GM21576 (cell line): ENCODE measurements at regions not wholly inside any gene's neighbourhood (a gene's known extent, or its start where the extent isn't known, plus 50 kb on each side); places are given as distances from the start of the nearest gene placed in this dataset.
"Not testable (repeated sequence)": the region's sequence is repeated elsewhere in the genome, so short reads cannot be mapped to it uniquely, and the experiment has no call there.

Experiments used
- ATAC-seq: cut with Tn5 transposase; IDR thresholded peaks from one replicate; pipeline ENCODE4 v1.9.1; 2021; ENCODE audit warnings: mild to moderate bottlenecking, moderate library complexity; ENCODE audit not compliant: unreplicated experiment

- no peak for ATAC-seq
Observed at GRCh38 chrX:94329182-94329581, 655.2 kb downstream of the FAM133A start.

GRCh38 chrX:94341730-94342129 lies 667.7 kb downstream of the FAM133A start:
- not testable (repeated sequence) for ATAC-seq

GRCh38 chrX:94361241-94361640 lies 687.2 kb downstream of the FAM133A start:
- ATAC-seq, result no peak

- ATAC-seq, result no peak
Observed at GRCh38 chrX:94365736-94366135, 691.7 kb downstream of the FAM133A start.

- ATAC-seq, result no peak
Observed at GRCh38 chrX:94366616-94367015, 692.6 kb downstream of the FAM133A start.

- ATAC-seq, result no peak
Observed at GRCh38 chrX:94389044-94389443, 715.0 kb downstream of the FAM133A start.

- peak; percentile 92 for ATAC-seq
Observed at GRCh38 chrX:94400488-94400887, 726.5 kb downstream of the FAM133A start.

- no peak for ATAC-seq
Observed at GRCh38 chrX:94401426-94401825, 727.4 kb downstream of the FAM133A start.

GRCh38 chrX:94414746-94415145 lies 740.7 kb downstream of the FAM133A start:
- no peak for ATAC-seq

GRCh38 chrX:94418065-94418464 lies 744.1 kb downstream of the FAM133A start:
- no peak for ATAC-seq

- ATAC-seq, result no peak
Observed at GRCh38 chrX:94424456-94424855, 750.5 kb downstream of the FAM133A start.

GRCh38 chrX:94430091-94430490 lies 756.1 kb downstream of the FAM133A start:
- ATAC-seq, result no peak

GRCh38 chrX:94435799-94436198 lies 761.8 kb downstream of the FAM133A start:
- no peak for ATAC-seq

- no peak for ATAC-seq
Observed at GRCh38 chrX:94454159-94454558, 780.2 kb downstream of the FAM133A start.

- no peak for ATAC-seq
Observed at GRCh38 chrX:94454606-94455005, 780.6 kb downstream of the FAM133A start.

- ATAC-seq, result no peak
Observed at GRCh38 chrX:94455782-94456181, 781.8 kb downstream of the FAM133A start.

- no peak for ATAC-seq
Observed at GRCh38 chrX:94492541-94492940, 818.5 kb downstream of the FAM133A start.

GRCh38 chrX:94493405-94493804 lies 819.4 kb downstream of the FAM133A start:
- no peak for ATAC-seq

GRCh38 chrX:94511564-94511963 lies 837.6 kb downstream of the FAM133A start:
- no peak for ATAC-seq

- no peak for ATAC-seq
Observed at GRCh38 chrX:94515009-94515408, 841.0 kb downstream of the FAM133A start.

- ATAC-seq, result no peak
Observed at GRCh38 chrX:94524867-94525266, 850.9 kb downstream of the FAM133A start.

GRCh38 chrX:94545722-94546121 lies 871.7 kb downstream of the FAM133A start:
- no peak for ATAC-seq

GRCh38 chrX:94551831-94552230 lies 877.8 kb downstream of the FAM133A start:
- ATAC-seq, result no peak

GRCh38 chrX:94560930-94561329 lies 886.9 kb downstream of the FAM133A start:
- no peak for ATAC-seq
